ENCODE measurements at regions not wholly inside any gene's neighbourhood (a gene's known extent, or its start where the extent isn't known, plus 50 kb on each side); places are given as distances from the start of the nearest gene placed in this dataset.

GRCh38 chr16:86408685-86409084 is 101.6 kb upstream of the FOXF1 start:
- ATAC-seq (no peak), DNase-seq (no peak)
- H3K27ac Mint-ChIP-seq = no peak overlapping the region
- H3K36me3 Mint-ChIP-seq (ENCODE audit: low read depth) = peaks cover 1% of the 10 kb centered on the region
- ChIA-PET POLR2A (no interaction called here), CTCF (no interaction called here)
- peaks cover 6% of the 10 kb centered on the region for H3K27me3 Mint-ChIP-seq
- H3K4me3 Mint-ChIP-seq = no peak overlapping the region
- peaks cover 2% of the 10 kb centered on the region for H3K9me3 Mint-ChIP-seq (ENCODE audit: low read depth)
- H3K4me1 Mint-ChIP-seq = no peaks in the 10 kb centered on the region
- intact Hi-C loops (cut with DNase I, micrococcal nuclease) = no loop called here

GRCh38 chr16:86410081-86410480 is 100.2 kb upstream of the FOXF1 start:
- Mint-ChIP-seq H3K27ac (no peak overlapping the region), H3K27me3 (peaks cover 7% of the 10 kb centered on the region)
- intact Hi-C loops (cut with DNase I, micrococcal nuclease) = no loop called here

GRCh38 chr16:86410529-86410928 is 99.8 kb upstream of the FOXF1 start:
- ChIA-PET POLR2A (no interaction called here), CTCF (no interaction called here)
- no peak for DNase-seq
- peaks cover 7% of the 10 kb centered on the region for H3K27me3 Mint-ChIP-seq
- intact Hi-C loops (cut with DNase I, micrococcal nuclease) = no loop called here
- no peak overlapping the region for H3K27ac Mint-ChIP-seq
- ATAC-seq = no peak
- peaks cover 1% of the 10 kb centered on the region for H3K36me3 Mint-ChIP-seq (ENCODE audit: low read depth)
- H3K9me3 Mint-ChIP-seq (ENCODE audit: low read depth) = peaks cover 2% of the 10 kb centered on the region
- H3K4me1 Mint-ChIP-seq = peaks cover 3% of the 10 kb centered on the region
- no peak overlapping the region for H3K4me3 Mint-ChIP-seq

More at GRCh38 chr16:86410081-86410480, 100.2 kb upstream of the FOXF1 start:
- H3K4me1 Mint-ChIP-seq = peaks cover under 1% of the 10 kb centered on the region
- DNase-seq (no peak), ATAC-seq (no peak)
- CTCF ChIA-PET = no interaction called here
- peaks cover 2% of the 10 kb centered on the region for H3K9me3 Mint-ChIP-seq (ENCODE audit: low read depth)
- peaks cover 1% of the 10 kb centered on the region for H3K36me3 Mint-ChIP-seq (ENCODE audit: low read depth)
- POLR2A ChIA-PET = no interaction called here
- no peak overlapping the region for H3K4me3 Mint-ChIP-seq

GRCh38 chr16:86411897-86412296 is 98.4 kb upstream of the FOXF1 start:
- POLR2A ChIA-PET = no interaction called here
- peaks cover 7% of the 10 kb centered on the region for H3K27me3 Mint-ChIP-seq
- ATAC-seq (no peak), DNase-seq (no peak)
- no peak overlapping the region for H3K27ac Mint-ChIP-seq
- peaks cover 2% of the 10 kb centered on the region for H3K9me3 Mint-ChIP-seq (ENCODE audit: low read depth)
- CTCF ChIA-PET = no interaction called here
- no peak overlapping the region for H3K4me3 Mint-ChIP-seq
- intact Hi-C loops (cut with DNase I, micrococcal nuclease) = no loop called here
- peaks cover 3% of the 10 kb centered on the region for H3K4me1 Mint-ChIP-seq
- peaks cover 1% of the 10 kb centered on the region for H3K36me3 Mint-ChIP-seq (ENCODE audit: low read depth)

GRCh38 chr16:86414991-86415740 is 95.2 kb upstream of the FOXF1 start:
- H3K36me3 Mint-ChIP-seq (ENCODE audit: low read depth) = peaks cover 1% of the 10 kb centered on the region
- POLR2A ChIA-PET = no interaction called here
- no peak for ATAC-seq
- DNase-seq = no peak
- H3K9me3 Mint-ChIP-seq (ENCODE audit: low read depth) = peaks cover 2% of the 10 kb centered on the region
- H3K4me1 Mint-ChIP-seq = peaks cover 3% of the 10 kb centered on the region
- H3K4me3 Mint-ChIP-seq = no peak overlapping the region
- CTCF ChIA-PET = no interaction called here
- intact Hi-C loops (cut with DNase I, micrococcal nuclease) = no loop called here
- peaks cover 7% of the 10 kb centered on the region for H3K27me3 Mint-ChIP-seq
- H3K27ac Mint-ChIP-seq = no peak overlapping the region

GRCh38 chr16:86418981-86419380 is 91.3 kb upstream of the FOXF1 start:
- ChIA-PET CTCF (no interaction called here), POLR2A (no interaction called here)
- DNase-seq = no peak
- H3K4me1 Mint-ChIP-seq = peaks cover 3% of the 10 kb centered on the region
- H3K27me3 Mint-ChIP-seq = peaks cover 3% of the 10 kb centered on the region
- no peak overlapping the region for H3K27ac Mint-ChIP-seq
- H3K36me3 Mint-ChIP-seq (ENCODE audit: low read depth) = no peaks in the 10 kb centered on the region
- peaks cover 5% of the 10 kb centered on the region for H3K9me3 Mint-ChIP-seq (ENCODE audit: low read depth)
- H3K4me3 Mint-ChIP-seq = no peak overlapping the region
- no peak for ATAC-seq
- intact Hi-C loops (cut with DNase I, micrococcal nuclease) = no loop called here

- DNase-seq = no peak
- H3K27ac Mint-ChIP-seq = no peak overlapping the region
- H3K9me3 Mint-ChIP-seq (ENCODE audit: low read depth) = peaks cover 5% of the 10 kb centered on the region
- ChIA-PET POLR2A (no interaction called here), CTCF (no interaction called here)
- peaks cover 3% of the 10 kb centered on the region for H3K27me3 Mint-ChIP-seq
- H3K36me3 Mint-ChIP-seq (ENCODE audit: low read depth) = no peaks in the 10 kb centered on the region
- ATAC-seq = no peak
- intact Hi-C loops (cut with DNase I, micrococcal nuclease) = no loop called here
- no peak overlapping the region for H3K4me3 Mint-ChIP-seq
- peaks cover 3% of the 10 kb centered on the region for H3K4me1 Mint-ChIP-seq
Observed at GRCh38 chr16:86419518-86419917, 90.8 kb upstream of the FOXF1 start.

GRCh38 chr16:86421995-86422394 is 88.3 kb upstream of the FOXF1 start:
- H3K9me3 Mint-ChIP-seq (ENCODE audit: low read depth) = peaks cover 5% of the 10 kb centered on the region
- ATAC-seq = no peak

GRCh38 chr16:86424398-86424797 is 85.9 kb upstream of the FOXF1 start:
- H3K27ac Mint-ChIP-seq = no peak overlapping the region
- CTCF ChIA-PET = no interaction called here
- no peaks in the 10 kb centered on the region for H3K36me3 Mint-ChIP-seq (ENCODE audit: low read depth)
- H3K27me3 Mint-ChIP-seq = no peaks in the 10 kb centered on the region
- intact Hi-C loops (cut with DNase I, micrococcal nuclease) = no loop called here
- H3K4me1 Mint-ChIP-seq = no peaks in the 10 kb centered on the region
- H3K9me3 Mint-ChIP-seq (ENCODE audit: low read depth) = peaks cover 5% of the 10 kb centered on the region
- POLR2A ChIA-PET = no interaction called here
- H3K4me3 Mint-ChIP-seq = no peak overlapping the region
- ATAC-seq (no peak), DNase-seq (no peak)

More at GRCh38 chr16:86421995-86422394, 88.3 kb upstream of the FOXF1 start:
- ChIA-PET POLR2A (no interaction called here), CTCF (no interaction called here)
- intact Hi-C loops (cut with DNase I, micrococcal nuclease) = no loop called here
- Mint-ChIP-seq H3K4me1 (no peaks in the 10 kb centered on the region), H3K27me3 (no peaks in the 10 kb centered on the region), H3K4me3 (no peak overlapping the region), H3K36me3 (ENCODE audit: low read depth) (no peaks in the 10 kb centered on the region), H3K27ac (no peak overlapping the region)
- DNase-seq = no peak

- H3K4me3 Mint-ChIP-seq = no peak overlapping the region
Observed at GRCh38 chr16:86424985-86425384, 85.3 kb upstream of the FOXF1 start.

GRCh38 chr16:86426063-86426642 is 84.2 kb upstream of the FOXF1 start:
- no peak for ATAC-seq
- Mint-ChIP-seq H3K27ac (no peak overlapping the region), H3K9me3 (ENCODE audit: low read depth) (peaks cover 2% of the 10 kb centered on the region), H3K36me3 (ENCODE audit: low read depth) (no peaks in the 10 kb centered on the region), H3K4me3 (no peak overlapping the region), H3K4me1 (no peaks in the 10 kb centered on the region), H3K27me3 (no peaks in the 10 kb centered on the region)
- ChIA-PET POLR2A (no interaction called here), CTCF (no interaction called here)
- intact Hi-C loops (cut with DNase I, micrococcal nuclease) = no loop called here
- no peak for DNase-seq

More at GRCh38 chr16:86424985-86425384, 85.3 kb upstream of the FOXF1 start:
- H3K36me3 Mint-ChIP-seq (ENCODE audit: low read depth) = no peaks in the 10 kb centered on the region
- intact Hi-C loops (cut with DNase I, micrococcal nuclease) = no loop called here
- H3K4me1 Mint-ChIP-seq = no peaks in the 10 kb centered on the region
- no peaks in the 10 kb centered on the region for H3K27me3 Mint-ChIP-seq
- DNase-seq (no peak), ATAC-seq (no peak)
- peaks cover 5% of the 10 kb centered on the region for H3K9me3 Mint-ChIP-seq (ENCODE audit: low read depth)
- CTCF ChIA-PET = no interaction called here
- no peak overlapping the region for H3K27ac Mint-ChIP-seq
- POLR2A ChIA-PET = no interaction called here

GRCh38 chr16:86427433-86427851 is 82.9 kb upstream of the FOXF1 start:
- ChIA-PET CTCF (no interaction called here), POLR2A (no interaction called here)
- no peaks in the 10 kb centered on the region for H3K4me1 Mint-ChIP-seq
- H3K9me3 Mint-ChIP-seq (ENCODE audit: low read depth) = no peaks in the 10 kb centered on the region
- ATAC-seq = no peak
- no peaks in the 10 kb centered on the region for H3K36me3 Mint-ChIP-seq (ENCODE audit: low read depth)
- no peaks in the 10 kb centered on the region for H3K27me3 Mint-ChIP-seq
- H3K4me3 Mint-ChIP-seq = no peak overlapping the region
- H3K27ac Mint-ChIP-seq = no peak overlapping the region
- intact Hi-C loops (cut with DNase I, micrococcal nuclease) = no loop called here
- no peak for DNase-seq

All from activated CD4-positive, alpha-beta T cell treated with anti-CD3 and anti-CD28 coated beads for 36 hours (primary cell).